Psoas muscle (tissue), 7 donors: ENCODE measurements at regions not wholly inside any gene's neighbourhood (a gene's known extent, or its start where the extent isn't known, plus 50 kb on each side); places are given as distances from the start of the nearest gene placed in this dataset.

Experiments
- ATAC-seq, 4 donors: fragments of 200-7000 bp; cut with Tn5 transposase; one replicate each; pipeline ENCODE4 v1.9.1; 2020; ENCODE audit warnings: moderate library complexity in 3 of 4, mild to moderate bottlenecking in 2 of 4
- DNase-seq, 2 donors: peaks; one replicate each; pipeline ENCODE4 v3.0.0-alpha.2; 2020
- H3K27ac ChIP-seq: fragments of 200-600 bp; one replicate; pipeline ENCODE4 v1.8.0; 2022
- H3K27me3 ChIP-seq, 3 donors: fragments of 200-600 bp in 1 of 3; one replicate each; pipeline versions ENCODE4 v1.6.1 to v1.8.0; 2013 to 2022; ENCODE audit warnings: low read length in 2 of 3, mild to moderate bottlenecking in 2 of 3, moderate library complexity in 1 of 3; ENCODE audit not compliant: insufficient read depth in 3 of 3
- H3K36me3 ChIP-seq, 2 donors: fragments of 200-600 bp in 1 of 2; one replicate each; pipeline versions ENCODE4 v1.6.1 to v1.8.0; 2013 to 2022; ENCODE audit warnings: low read depth in 1 of 2, mild to moderate bottlenecking in 1 of 2, moderate library complexity in 1 of 2; ENCODE audit not compliant: insufficient read depth in 1 of 2
- H3K4me1 ChIP-seq: fragments of 200-600 bp; one replicate; pipeline ENCODE4 v1.8.0; 2022
- H3K4me3 ChIP-seq: fragments of 200-600 bp; one replicate; pipeline ENCODE4 v1.8.0; 2022; ENCODE audit warnings: mild to moderate bottlenecking
- H3K9me3 ChIP-seq: fragments of 200-600 bp; one replicate; pipeline ENCODE4 v1.8.0; 2022
- WGBS, 3 donors: extraction: QIAGEN DNeasy Blood & Tissue Kit; methylation state at CpG; one replicate each; pipeline versions ENCODE4 v1.1.6 to v1.1.7; 2013; 5-methylcytosine and 5-hydroxymethylcytosine counted together
- intact Hi-C, 2 donors: fragments of 100-400 bp; cut with DNase I; formaldehyde crosslinking; loops; one replicate each; pipeline versions ENCODE4 v1.11.0 to v1.14.2; 2022
- TF ChIP-seq, protein P1 (sequence below): fragments of 200-600 bp; IDR thresholded peaks from one replicate; pipeline ENCODE4 v1.8.0; 2022; ENCODE audit warnings: antibody characterized with exemption
- donor health status: healthy with polysubstance abuse.
- donor health status: DM: no; HTN: no; CAD: no; lungs with moderate emphysema.
- donor health status: Bipolar disorder and iron deficiency.
- donor health status: healthy.
- donor health status: DM: yes; HTN: yes; CAD: no.
- donor health status: DM: no; HTN: no; CAD: no.
- donor health status: DM: yes; HTN: yes; CAD: no.

- H3K27ac ChIP-seq = no peak overlapping the region
- TF ChIP-seq, protein P1, sequence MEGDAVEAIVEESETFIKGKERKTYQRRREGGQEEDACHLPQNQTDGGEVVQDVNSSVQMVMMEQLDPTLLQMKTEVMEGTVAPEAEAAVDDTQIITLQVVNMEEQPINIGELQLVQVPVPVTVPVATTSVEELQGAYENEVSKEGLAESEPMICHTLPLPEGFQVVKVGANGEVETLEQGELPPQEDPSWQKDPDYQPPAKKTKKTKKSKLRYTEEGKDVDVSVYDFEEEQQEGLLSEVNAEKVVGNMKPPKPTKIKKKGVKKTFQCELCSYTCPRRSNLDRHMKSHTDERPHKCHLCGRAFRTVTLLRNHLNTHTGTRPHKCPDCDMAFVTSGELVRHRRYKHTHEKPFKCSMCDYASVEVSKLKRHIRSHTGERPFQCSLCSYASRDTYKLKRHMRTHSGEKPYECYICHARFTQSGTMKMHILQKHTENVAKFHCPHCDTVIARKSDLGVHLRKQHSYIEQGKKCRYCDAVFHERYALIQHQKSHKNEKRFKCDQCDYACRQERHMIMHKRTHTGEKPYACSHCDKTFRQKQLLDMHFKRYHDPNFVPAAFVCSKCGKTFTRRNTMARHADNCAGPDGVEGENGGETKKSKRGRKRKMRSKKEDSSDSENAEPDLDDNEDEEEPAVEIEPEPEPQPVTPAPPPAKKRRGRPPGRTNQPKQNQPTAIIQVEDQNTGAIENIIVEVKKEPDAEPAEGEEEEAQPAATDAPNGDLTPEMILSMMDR = no peak
- H3K36me3 ChIP-seq = no peaks in the 10 kb centered on the region
- H3K4me1 ChIP-seq = no peaks in the 10 kb centered on the region
- no peaks in the 10 kb centered on the region for H3K9me3 ChIP-seq
- 76 to 84% (median 78%) methylated on average over 3 of the region's 3 CpGs for WGBS, 3 donors
- intact Hi-C loops = no loop called here
- ATAC-seq (no peak), DNase-seq (no peak)
- H3K27me3 ChIP-seq = no peaks in the 10 kb centered on the region
- H3K4me3 ChIP-seq = no peak overlapping the region
Observed at GRCh38 chr12:76697849-76698248, 66.1 kb upstream of the ZDHHC17 start.

DNA sequence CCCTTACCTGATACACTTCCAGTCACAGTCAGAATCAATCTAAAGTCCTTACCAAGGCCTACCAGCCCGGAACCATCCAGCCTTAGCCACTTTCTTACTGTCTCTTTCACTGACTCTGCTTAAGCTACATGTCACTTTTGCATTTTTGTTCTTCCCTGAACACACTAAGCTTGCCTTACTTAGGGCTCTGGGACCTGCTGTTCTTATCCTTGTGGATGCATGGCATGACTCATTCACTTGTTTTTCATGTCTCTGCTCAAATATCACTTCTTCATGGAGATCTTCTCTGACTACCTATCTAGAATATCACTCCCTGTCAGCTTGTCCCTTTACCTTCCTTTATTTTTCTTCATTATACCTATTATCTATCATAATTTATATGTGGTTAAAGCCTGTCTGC lies 65.6 kb upstream of the ZDHHC17 start:
- TF ChIP-seq, protein P1 = no peak

DNA sequence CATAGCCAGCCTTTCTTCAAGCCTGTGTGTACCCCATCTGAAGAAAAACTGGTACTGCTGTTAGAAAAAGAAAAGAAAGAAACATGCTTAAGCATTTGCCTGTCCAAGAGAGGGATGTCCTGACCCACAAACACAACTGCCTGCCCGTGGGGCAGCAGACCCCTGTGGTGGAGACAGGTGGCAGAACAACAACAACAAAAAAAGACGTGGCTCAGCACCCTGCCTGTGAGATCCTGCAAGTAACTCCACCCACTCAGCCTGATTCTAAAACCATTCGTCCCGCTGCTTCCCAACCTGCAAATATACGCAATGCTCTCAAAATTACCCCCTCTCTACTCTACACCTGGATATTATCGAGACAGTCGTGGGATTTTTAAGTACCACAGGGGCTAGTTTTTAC lies 64.9 kb upstream of the ZDHHC17 start:
- Histone ChIP-seq H3K36me3 (no peaks in the 10 kb centered on the region), H3K9me3 (no peaks in the 10 kb centered on the region), H3K4me1 (no peaks in the 10 kb centered on the region), H3K27ac (no peak overlapping the region), H3K27me3 (no peaks in the 10 kb centered on the region), H3K4me3 (no peak overlapping the region)
- 54 to 62% (median 54%) methylated on average over 7 of the region's 7 CpGs for WGBS, 3 donors
- intact Hi-C loops = no loop called here
- TF ChIP-seq, protein P1 = no peak
- ATAC-seq (no peak), DNase-seq (no peak)

More for the DNA sequence above, 65.6 kb upstream of the ZDHHC17 start:
- ATAC-seq (no peak), DNase-seq (no peak)
- Histone ChIP-seq H3K36me3 (no peaks in the 10 kb centered on the region), H3K4me1 (no peaks in the 10 kb centered on the region), H3K9me3 (no peaks in the 10 kb centered on the region), H3K4me3 (no peak overlapping the region), H3K27me3 (no peaks in the 10 kb centered on the region), H3K27ac (no peak overlapping the region)
- intact Hi-C loops = no loop called here
- 93 to 97% (median 97%) methylated on average over 1 of the region's 1 CpG for WGBS, 3 donors

DNA sequence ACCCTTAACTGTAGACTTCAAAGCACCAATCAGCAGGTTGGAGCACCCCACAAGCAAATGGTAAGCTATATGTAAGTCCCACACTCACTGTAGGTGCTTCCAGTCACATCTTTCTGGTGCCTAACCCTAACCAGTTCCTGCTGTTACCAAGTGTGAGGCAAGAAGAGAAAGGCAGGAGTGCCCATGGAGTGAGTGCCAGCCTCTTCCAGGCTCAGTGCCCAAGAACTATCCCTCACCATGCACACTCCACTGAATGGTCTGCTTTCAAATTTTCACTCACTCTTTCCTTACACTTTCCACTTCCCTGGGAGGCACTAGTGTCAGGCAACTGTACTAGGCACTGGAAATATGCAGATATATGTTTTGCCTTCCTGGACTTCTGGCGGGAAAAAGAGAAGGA lies 62.2 kb upstream of the ZDHHC17 start:
- 69 to 100% (median 74%) methylated on average over 1 of the region's 1 CpG for WGBS, 3 donors
- Histone ChIP-seq H3K4me3 (no peak overlapping the region), H3K36me3 (no peaks in the 10 kb centered on the region), H3K27me3 (peaks cover 0 to 2% (median 0%) of the 10 kb centered on the region in 3 donors), H3K9me3 (no peaks in the 10 kb centered on the region), H3K4me1 (no peaks in the 10 kb centered on the region), H3K27ac (no peak overlapping the region)
- TF ChIP-seq, protein P1 = no peak
- intact Hi-C loops = no loop called here
- ATAC-seq = no peak
- DNase-seq = no peak

GRCh38 chr12:76702946-76703345 lies 61.0 kb upstream of the ZDHHC17 start:
- no peak overlapping the region for H3K27ac ChIP-seq
- TF ChIP-seq, protein P1 = no peak
- DNase-seq = no peak
- H3K4me1 ChIP-seq = no peaks in the 10 kb centered on the region
- H3K27me3 ChIP-seq = peaks cover 0 to 2% (median 0%) of the 10 kb centered on the region in 3 donors
- H3K4me3 ChIP-seq = no peak overlapping the region
- H3K36me3 ChIP-seq = no peaks in the 10 kb centered on the region
- H3K9me3 ChIP-seq = no peaks in the 10 kb centered on the region
- 90 to 91% (median 91%) methylated on average over 4 of the region's 4 CpGs for WGBS, 3 donors
- intact Hi-C loops = no loop called here
- no peak for ATAC-seq
